Mesenchymal stem cell (in vitro differentiated cells and primary cell): ENCODE measurements at regions not wholly inside any gene's neighbourhood (a gene's known extent, or its start where the extent isn't known, plus 50 kb on each side); places are given as distances from the start of the nearest gene placed in this dataset.

Source experiments
- DNase-seq: peaks from one replicate; pipeline ENCODE4 v3.0.0-alpha.2; 2013
- H2AFZ ChIP-seq: one replicate; pipeline ENCODE4 v1.6.1; 2013; ENCODE audit warnings: low read depth, mild to moderate bottlenecking, control low read depth, inconsistent platforms, low read length, moderate library complexity
- H2AK5ac ChIP-seq: 2 replicates; pipeline ENCODE4 v1.6.1; 2013; ENCODE audit warnings: low read length, moderate library complexity, mild to moderate bottlenecking, inconsistent platforms; ENCODE audit not compliant: severe bottlenecking
- H2BK120ac ChIP-seq: one replicate; pipeline ENCODE4 v1.6.1; 2013; ENCODE audit warnings: low read depth, mild to moderate bottlenecking, inconsistent platforms, low read length, moderate library complexity
- H2BK12ac ChIP-seq, 2 experiments: one replicate each; pipeline ENCODE4 v1.6.1; 2013; ENCODE audit warnings: inconsistent platforms in 2 of 2, low read length in 2 of 2, mild to moderate bottlenecking in 2 of 2, moderate library complexity in 2 of 2, control low read depth in 1 of 2
- H2BK15ac ChIP-seq: one replicate; pipeline ENCODE4 v1.6.1; 2013; ENCODE audit warnings: mild to moderate bottlenecking, low read depth, inconsistent platforms; ENCODE audit not compliant: poor library complexity, severe bottlenecking
- H2BK5ac ChIP-seq: 2 replicates; pipeline ENCODE4 v1.6.1; 2013; ENCODE audit warnings: low read depth, mild to moderate bottlenecking, low read length, control low read depth, inconsistent platforms; ENCODE audit not compliant: poor library complexity, severe bottlenecking
- H3K14ac ChIP-seq, 2 experiments: one replicate each; pipeline ENCODE4 v1.6.1; 2013; ENCODE audit warnings: inconsistent platforms in 2 of 2, low read length in 2 of 2, control low read depth in 1 of 2, mild to moderate bottlenecking in 1 of 2, moderate library complexity in 1 of 2
- H3K18ac ChIP-seq, 2 experiments: one replicate each; pipeline ENCODE4 v1.6.1; 2013; ENCODE audit warnings: inconsistent platforms in 2 of 2, low read length in 2 of 2, control low read depth in 1 of 2, low read depth in 1 of 2, mild to moderate bottlenecking in 1 of 2
- H3K23ac ChIP-seq, 2 experiments: one replicate each; pipeline ENCODE4 v1.6.1; 2013; ENCODE audit warnings: inconsistent platforms in 2 of 2, low read length in 2 of 2, mild to moderate bottlenecking in 2 of 2, moderate library complexity in 2 of 2, control low read depth in 1 of 2
- H3K27ac ChIP-seq: 2 replicates; pipeline ENCODE4 v1.5.1; 2013; ENCODE audit warnings: mild to moderate bottlenecking, moderate library complexity, low read length, control low read depth, inconsistent platforms; ENCODE audit not compliant: poor library complexity, severe bottlenecking
- H3K27me3 ChIP-seq, 2 experiments: 2 replicates each; pipeline versions ENCODE4 v1.6.1 to v1.7.0; 2013; ENCODE audit warnings: low read length in 2 of 2, mild to moderate bottlenecking in 2 of 2, moderate library complexity in 2 of 2, control low read depth in 1 of 2, inconsistent platforms in 1 of 2; ENCODE audit not compliant: control insufficient read depth in 1 of 2, insufficient read depth in 1 of 2
- H3K36me3 ChIP-seq, 2 experiments: 2 replicates each; pipeline versions ENCODE4 v1.6.1 to v1.7.0; 2013; ENCODE audit warnings: low read length in 2 of 2, control low read depth in 1 of 2, inconsistent platforms in 1 of 2, low read depth in 1 of 2, mild to moderate bottlenecking in 1 of 2; ENCODE audit not compliant: insufficient read depth in 2 of 2, control insufficient read depth in 1 of 2
- H3K4ac ChIP-seq, 2 experiments: one replicate each; pipeline ENCODE4 v1.6.1; 2013; ENCODE audit warnings: inconsistent platforms in 2 of 2, low read length in 2 of 2, mild to moderate bottlenecking in 2 of 2, moderate library complexity in 2 of 2, control low read depth in 1 of 2, low read depth in 1 of 2
- H3K4me1 ChIP-seq: 2 replicates; pipeline ENCODE4 v1.6.1; 2013; ENCODE audit warnings: low read depth, low read length, control low read depth; ENCODE audit not compliant: control insufficient read depth, insufficient read depth
- H3K4me2 ChIP-seq: 2 replicates; pipeline ENCODE4 v1.6.1; 2013; ENCODE audit warnings: low read length, mild to moderate bottlenecking, inconsistent platforms; ENCODE audit not compliant: poor library complexity, severe bottlenecking
- H3K4me3 ChIP-seq, 2 experiments: 2 replicates each; pipeline versions ENCODE4 v1.5.1 to v1.7.0; 2013; ENCODE audit warnings: low read length in 2 of 2, mild to moderate bottlenecking in 2 of 2, control low read depth in 1 of 2, low read depth in 1 of 2; ENCODE audit not compliant: insufficient read depth in 1 of 2
- H3K79me1 ChIP-seq: replicated peaks from 2 replicates; pipeline ENCODE4 v1.6.1; 2013; ENCODE audit warnings: mild to moderate bottlenecking, control low read depth, low read length, inconsistent platforms; ENCODE audit not compliant: poor library complexity, severe bottlenecking
- H3K9ac ChIP-seq: 2 replicates; pipeline ENCODE4 v1.7.0; 2013; ENCODE audit warnings: mild to moderate bottlenecking, low read length, moderate library complexity
- H3K9me3 ChIP-seq: 2 replicates; pipeline ENCODE4 v1.7.0; 2013; ENCODE audit warnings: mild to moderate bottlenecking, low read length; ENCODE audit not compliant: control insufficient read depth
- H4K8ac ChIP-seq: one replicate; pipeline ENCODE4 v1.6.1; 2013; ENCODE audit warnings: inconsistent platforms, mild to moderate bottlenecking, low read length, moderate library complexity
- H4K91ac ChIP-seq: one replicate; pipeline ENCODE4 v1.6.1; 2013; ENCODE audit warnings: mild to moderate bottlenecking, low read length, inconsistent platforms
- WGBS: methylation state at CpG from one replicate; pipeline ENCODE4 v1.1.7; 2013; ENCODE audit warnings: mixed read lengths; 5-methylcytosine and 5-hydroxymethylcytosine counted together

- Histone ChIP-seq H3K14ac (no peak overlapping the region), H3K79me1 (no peaks in the 10 kb centered on the region), H3K4me1 (no peaks in the 10 kb centered on the region), H2AK5ac (no peak overlapping the region), H3K9me3 (peaks cover 8% of the 10 kb centered on the region), H3K23ac (no peak overlapping the region), H3K9ac (no peak overlapping the region), H3K18ac (no peak overlapping the region), H4K91ac (no peak overlapping the region), H3K27ac (no peak overlapping the region), H2BK12ac (no peak overlapping the region), H2AFZ (no peak overlapping the region), H2BK5ac (no peak overlapping the region), H3K4me3 (no peak overlapping the region), H3K4ac (no peak overlapping the region), H3K36me3 (no peaks in the 10 kb centered on the region), H2BK120ac (no peak overlapping the region), H3K27me3 (no peaks in the 10 kb centered on the region), H4K8ac (no peak overlapping the region), H3K4me2 (no peak overlapping the region), H2BK15ac (no peak overlapping the region)
- WGBS: 60% methylated on average over 3 of the region's 3 CpGs
- DNase-seq: no peak
Observed at GRCh38 chr14:28052251-28052650, 714.3 kb upstream of the FOXG1 start.

GRCh38 chr14:28055008-28055407 lies 711.6 kb upstream of the FOXG1 start:
- no peak for DNase-seq
- Histone ChIP-seq H3K4me2 (no peak overlapping the region), H4K91ac (no peak overlapping the region), H3K9me3 (peaks cover 3% of the 10 kb centered on the region), H3K4me1 (no peaks in the 10 kb centered on the region), H3K36me3 (no peaks in the 10 kb centered on the region), H3K79me1 (no peaks in the 10 kb centered on the region), H3K4me3 (no peak overlapping the region), H2AK5ac (no peak overlapping the region), H3K27ac (no peak overlapping the region), H3K23ac (no peak overlapping the region), H2AFZ (no peak overlapping the region), H4K8ac (no peak overlapping the region), H3K4ac (no peak overlapping the region), H3K27me3 (no peaks in the 10 kb centered on the region), H3K9ac (no peak overlapping the region), H2BK120ac (no peak overlapping the region), H2BK15ac (no peak overlapping the region), H3K18ac (no peak overlapping the region), H3K14ac (no peak overlapping the region), H2BK5ac (no peak overlapping the region), H2BK12ac (no peak overlapping the region)
- WGBS: 80% methylated on average over 2 of the region's 3 CpGs

- H3K79me1 ChIP-seq: no peaks in the 10 kb centered on the region
- H2BK120ac ChIP-seq: no peak overlapping the region
- H2AFZ ChIP-seq: no peak overlapping the region
- no peak overlapping the region for H2BK15ac ChIP-seq
- H3K23ac ChIP-seq: no peak overlapping the region
- H3K27ac ChIP-seq: no peak overlapping the region
- H3K4me1 ChIP-seq: no peaks in the 10 kb centered on the region
- DNase-seq: no peak
- H4K91ac ChIP-seq: no peak overlapping the region
- no peaks in the 10 kb centered on the region for H3K36me3 ChIP-seq
- peak overlapping the region in 1 of 2 experiments; percentile 66 for H3K4me3 ChIP-seq
- no peak overlapping the region for H3K4ac ChIP-seq
- H4K8ac ChIP-seq: no peak overlapping the region
- no peaks in the 10 kb centered on the region for H3K9me3 ChIP-seq
- no peak overlapping the region for H2BK5ac ChIP-seq
- no peak overlapping the region for H2BK12ac ChIP-seq
- peak overlapping the region; percentile 62 for H3K9ac ChIP-seq
- no peak overlapping the region for H3K14ac ChIP-seq
- H3K18ac ChIP-seq: no peak overlapping the region
- H3K4me2 ChIP-seq: no peak overlapping the region
- no peaks in the 10 kb centered on the region for H3K27me3 ChIP-seq
- WGBS: 83% methylated on average over 2 of the region's 4 CpGs
- no peak overlapping the region for H2AK5ac ChIP-seq
Observed at GRCh38 chr14:28057359-28058296, 709.0 kb upstream of the FOXG1 start.

- no peak overlapping the region for H4K8ac ChIP-seq
- no peaks in the 10 kb centered on the region for H3K36me3 ChIP-seq
- no peak overlapping the region for H2AK5ac ChIP-seq
- no peaks in the 10 kb centered on the region for H3K4me1 ChIP-seq
- DNase-seq: no peak
- no peak overlapping the region for H3K14ac ChIP-seq
- H3K18ac ChIP-seq: no peak overlapping the region
- H3K79me1 ChIP-seq: no peaks in the 10 kb centered on the region
- H3K9me3 ChIP-seq: no peaks in the 10 kb centered on the region
- WGBS: 75% methylated on average over 1 of the region's 1 CpG
- H2BK5ac ChIP-seq: no peak overlapping the region
- no peak overlapping the region for H2BK120ac ChIP-seq
- H3K4me2 ChIP-seq: no peak overlapping the region
- no peak overlapping the region for H4K91ac ChIP-seq
- H3K23ac ChIP-seq: no peak overlapping the region
- H3K27ac ChIP-seq: no peak overlapping the region
- H2BK15ac ChIP-seq: no peak overlapping the region
- no peak overlapping the region for H3K4ac ChIP-seq
- H2AFZ ChIP-seq: no peak overlapping the region
- no peaks in the 10 kb centered on the region for H3K27me3 ChIP-seq
- H3K4me3 ChIP-seq: no peak overlapping the region
- no peak overlapping the region for H2BK12ac ChIP-seq
- H3K9ac ChIP-seq: no peak overlapping the region
Observed at GRCh38 chr14:28059254-28059653, 707.3 kb upstream of the FOXG1 start.
